ENCODE measurements at regions not wholly inside any gene's neighbourhood (a gene's known extent, or its start where the extent isn't known, plus 50 kb on each side); places are given as distances from the start of the nearest gene placed in this dataset.
A peak's percentile ranks its signal among the peaks of the same experiment; 100 is the strongest.
"Not testable (repeated sequence)": the region's sequence is repeated elsewhere in the genome, so short reads cannot be mapped to it uniquely, and the experiment has no call there.

DNA sequence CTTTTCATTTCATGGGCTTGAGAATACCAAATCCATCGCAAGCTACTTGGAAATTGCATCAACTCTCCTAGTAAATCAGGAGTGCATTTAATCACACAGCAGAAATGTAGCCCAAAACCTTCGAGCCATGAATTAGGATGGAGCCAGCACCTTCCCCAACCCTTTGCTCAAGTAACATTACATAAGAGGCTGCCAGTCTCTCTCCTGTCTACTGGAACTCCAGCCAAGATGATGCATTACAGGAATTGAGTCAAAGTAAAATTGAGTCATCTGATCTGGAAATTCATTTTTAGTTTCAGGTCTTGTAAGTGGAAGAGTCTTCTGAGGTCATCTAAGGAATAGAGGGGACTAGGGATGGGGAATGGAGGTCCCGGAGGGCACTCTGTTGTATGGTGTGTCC is 69.7 kb upstream of the FHIP2A start:
- Mint-ChIP-seq H3K9me3 (no peaks in the 10 kb centered on the region), H3K36me3 (ENCODE audit: low read depth) (no peaks in the 10 kb centered on the region), H3K27ac (no peak overlapping the region), H3K4me3 (no peak overlapping the region), H3K4me1 (no peaks in the 10 kb centered on the region), H3K27me3 (peaks cover 22% of the 10 kb centered on the region)
- DNase-seq (no peak), ATAC-seq (no peak)

DNA sequence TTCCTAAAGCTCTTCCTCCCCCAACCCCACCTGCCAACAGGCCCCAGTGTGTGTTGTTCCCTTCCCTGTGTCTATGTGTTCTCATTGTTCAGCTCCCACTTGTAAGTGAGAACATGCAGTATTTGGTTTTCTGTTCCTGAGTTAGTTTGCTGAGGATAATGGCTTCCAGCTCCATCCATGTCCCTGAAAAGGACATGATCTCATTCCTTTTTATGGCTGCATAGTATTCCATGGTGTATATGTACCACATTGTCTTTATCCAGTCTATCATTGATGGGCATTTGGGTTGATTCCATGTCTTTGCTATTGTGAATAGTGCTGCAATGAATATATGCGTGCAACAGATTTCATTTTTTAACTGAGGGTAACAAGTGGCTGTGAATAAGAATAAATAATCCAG is 69.0 kb upstream of the FHIP2A start:
- not testable (repeated sequence) for H3K27ac Mint-ChIP-seq; H3K4me1 Mint-ChIP-seq; H3K9me3 Mint-ChIP-seq; DNase-seq; H3K4me3 Mint-ChIP-seq; H3K36me3 Mint-ChIP-seq (ENCODE audit: low read depth); ATAC-seq
- peaks cover 19% of the 10 kb centered on the region for H3K27me3 Mint-ChIP-seq

DNA sequence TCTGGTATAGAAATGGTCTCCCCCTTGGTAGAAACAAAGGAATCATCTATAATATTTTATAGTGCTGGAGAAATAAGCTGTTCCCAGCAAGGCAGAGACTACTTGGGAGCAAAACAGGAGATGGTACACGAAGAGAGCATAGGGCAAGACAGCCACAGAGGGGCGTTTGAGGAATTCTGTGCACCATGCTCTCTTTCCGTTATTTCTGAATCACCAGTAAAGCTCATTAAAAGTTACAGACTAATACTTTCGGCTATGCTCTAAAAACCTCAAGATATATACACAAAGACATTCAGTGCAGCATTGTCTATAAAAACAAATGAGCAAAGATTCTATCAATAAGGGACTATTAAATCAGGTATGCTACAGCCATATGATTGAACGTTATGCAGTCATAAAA is 68.5 kb upstream of the FHIP2A start:
- peaks cover 19% of the 10 kb centered on the region for H3K27me3 Mint-ChIP-seq
- H3K36me3 Mint-ChIP-seq (ENCODE audit: low read depth), result no peaks in the 10 kb centered on the region
- no peaks in the 10 kb centered on the region for H3K4me1 Mint-ChIP-seq
- ATAC-seq (no peak), DNase-seq (no peak)
- no peak overlapping the region for H3K4me3 Mint-ChIP-seq
- no peaks in the 10 kb centered on the region for H3K9me3 Mint-ChIP-seq
- H3K27ac Mint-ChIP-seq, result no peak overlapping the region

DNA sequence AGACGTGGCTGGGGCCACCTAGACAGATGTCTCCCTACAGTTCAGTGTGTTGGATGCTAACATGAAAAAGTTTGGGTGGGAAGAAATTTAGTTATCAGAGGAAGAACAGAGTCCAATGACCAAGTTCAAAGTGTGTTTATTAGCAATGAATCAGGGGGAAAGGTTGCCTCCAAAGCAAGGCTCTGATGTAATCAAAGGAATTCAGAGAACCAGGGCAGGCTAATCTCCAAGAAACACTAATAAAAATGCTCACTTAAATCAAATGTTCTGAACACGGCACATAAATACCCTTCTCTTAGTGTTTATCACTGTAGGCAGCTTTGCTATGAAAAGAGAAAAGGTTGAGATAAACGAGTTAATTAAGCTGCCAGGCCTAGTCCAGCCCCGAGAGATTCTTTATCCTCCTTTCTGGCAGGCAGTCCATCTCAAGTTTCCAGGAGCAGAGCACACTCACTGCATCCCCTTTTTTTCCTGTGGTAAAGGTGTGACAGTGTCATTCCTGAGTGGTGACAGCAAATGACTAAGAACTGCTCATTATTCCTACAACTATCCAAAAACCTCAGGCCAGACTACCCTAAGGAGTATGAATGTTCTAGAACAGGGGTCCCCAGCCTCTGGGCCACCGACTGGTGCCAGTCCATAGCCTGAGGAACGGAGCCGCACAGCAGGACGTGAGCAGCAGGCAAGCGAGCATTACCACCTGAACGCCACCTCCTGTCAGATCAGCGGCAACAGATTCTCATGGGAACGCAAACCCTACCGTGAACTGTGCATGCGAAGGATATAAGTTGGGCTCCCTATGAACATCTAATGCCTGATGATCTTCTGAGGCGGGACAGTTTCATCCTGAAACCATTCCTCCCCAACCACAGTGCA is 66.9 kb upstream of the FHIP2A start:
- Mint-ChIP-seq H3K4me3 (no peak overlapping the region), H3K9me3 (no peaks in the 10 kb centered on the region), H3K27me3 (peaks cover 15% of the 10 kb centered on the region), H3K4me1 (no peaks in the 10 kb centered on the region), H3K27ac (no peak overlapping the region), H3K36me3 (ENCODE audit: low read depth) (no peaks in the 10 kb centered on the region)
- DNase-seq, result no peak
- no peak for ATAC-seq

DNA sequence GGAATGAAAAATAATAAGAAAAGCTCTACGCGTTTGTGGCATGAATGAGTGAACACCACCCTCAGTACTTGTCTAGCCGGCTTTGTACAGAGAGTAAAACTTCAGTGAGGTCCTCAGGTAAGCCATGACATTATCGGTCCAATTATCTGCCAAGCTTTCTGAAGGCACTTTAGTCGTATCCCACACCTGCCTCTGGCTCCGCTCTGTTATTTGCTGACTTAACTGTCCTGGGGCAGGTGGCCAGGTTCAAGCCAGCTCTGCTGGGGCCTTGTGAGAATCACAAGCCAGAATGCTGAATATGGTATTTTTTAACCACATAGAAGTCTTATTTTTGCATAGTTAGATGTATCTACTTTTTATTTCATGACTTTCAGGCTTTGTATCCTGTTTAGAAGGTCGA is 66.0 kb upstream of the FHIP2A start:
- no peaks in the 10 kb centered on the region for H3K36me3 Mint-ChIP-seq (ENCODE audit: low read depth)
- ATAC-seq (no peak), DNase-seq (no peak)
- H3K4me3 Mint-ChIP-seq, result no peak overlapping the region
- peaks cover 14% of the 10 kb centered on the region for H3K27me3 Mint-ChIP-seq
- no peak overlapping the region for H3K27ac Mint-ChIP-seq
- H3K9me3 Mint-ChIP-seq, result no peaks in the 10 kb centered on the region
- H3K4me1 Mint-ChIP-seq, result no peaks in the 10 kb centered on the region

DNA sequence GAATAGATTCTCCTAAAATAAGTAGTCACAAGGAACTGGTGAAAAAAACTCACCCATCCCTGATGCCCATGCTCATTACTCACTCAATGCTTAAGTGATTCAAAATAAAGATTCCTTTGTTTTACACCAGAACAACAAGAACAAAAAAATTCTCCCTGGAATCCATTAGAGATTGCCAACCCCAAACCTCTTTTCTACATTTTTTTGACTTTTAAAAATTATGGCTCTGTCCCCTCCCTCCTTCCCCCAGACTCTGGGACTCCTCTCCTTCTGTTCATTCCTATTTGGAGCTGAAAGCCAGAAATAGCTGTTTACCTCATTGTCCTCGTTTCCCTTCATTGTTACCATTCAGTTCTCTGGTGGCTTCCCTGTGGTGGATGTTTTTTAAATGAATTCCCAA is 63.2 kb upstream of the FHIP2A start:
- DNase-seq (no peak), ATAC-seq (no peak)
- Mint-ChIP-seq H3K27me3 (peaks cover 12% of the 10 kb centered on the region), H3K4me3 (no peak overlapping the region), H3K4me1 (no peaks in the 10 kb centered on the region), H3K27ac (no peak overlapping the region), H3K36me3 (ENCODE audit: low read depth) (no peaks in the 10 kb centered on the region), H3K9me3 (no peaks in the 10 kb centered on the region)

DNA sequence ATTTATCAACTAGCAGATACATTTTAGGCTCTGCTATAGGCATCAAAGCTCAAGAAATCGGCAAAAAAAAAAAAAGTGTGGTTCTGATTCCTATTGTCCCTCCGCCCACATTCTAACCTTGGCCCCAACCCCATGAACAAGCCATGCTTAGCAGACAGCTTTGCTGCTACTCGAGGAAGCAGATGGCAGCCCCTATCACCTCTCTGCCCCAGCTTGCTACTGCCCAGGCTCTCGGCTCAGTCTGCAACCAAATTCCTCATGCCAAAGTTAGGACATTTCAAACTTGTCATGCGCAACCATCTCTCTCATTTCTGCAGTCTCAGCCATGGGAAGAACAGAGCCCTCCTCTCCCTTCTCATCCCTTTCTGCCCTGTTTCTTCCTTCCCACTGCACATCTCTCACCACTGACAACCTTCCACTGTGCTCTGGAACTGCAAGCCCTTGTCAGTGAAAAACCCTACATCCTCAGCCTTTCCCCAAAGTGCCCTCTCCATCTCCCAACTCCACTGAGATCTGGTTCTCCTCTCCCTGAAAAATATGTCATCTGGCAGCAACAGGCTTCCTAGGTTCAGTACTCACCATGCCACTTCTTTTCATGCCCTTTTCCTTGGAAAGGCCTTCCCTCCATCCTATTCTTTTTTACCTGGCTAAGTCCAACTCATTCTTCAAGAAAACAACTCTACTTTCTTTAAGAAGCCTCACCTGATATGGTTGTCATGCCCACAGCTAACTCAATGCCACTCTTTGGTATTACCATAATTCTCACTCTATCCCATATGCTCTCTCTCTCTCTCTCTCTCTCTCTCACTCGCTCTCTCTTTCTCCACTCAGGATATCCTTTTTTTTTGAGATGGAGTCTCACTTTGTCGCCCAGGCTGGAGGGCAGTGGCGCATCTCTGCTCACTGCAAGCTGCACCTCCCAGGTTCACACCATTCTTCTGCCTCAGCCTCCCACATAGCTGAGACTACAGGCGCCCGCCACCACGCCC is 60.1 kb upstream of the FHIP2A start:
- no peak overlapping the region for H3K27ac Mint-ChIP-seq
- no peak overlapping the region for H3K4me3 Mint-ChIP-seq
- no peak for ATAC-seq
- no peaks in the 10 kb centered on the region for H3K4me1 Mint-ChIP-seq
- no peaks in the 10 kb centered on the region for H3K9me3 Mint-ChIP-seq
- H3K36me3 Mint-ChIP-seq (ENCODE audit: low read depth), result no peaks in the 10 kb centered on the region
- no peak for DNase-seq
- H3K27me3 Mint-ChIP-seq, result peaks cover 21% of the 10 kb centered on the region

DNA sequence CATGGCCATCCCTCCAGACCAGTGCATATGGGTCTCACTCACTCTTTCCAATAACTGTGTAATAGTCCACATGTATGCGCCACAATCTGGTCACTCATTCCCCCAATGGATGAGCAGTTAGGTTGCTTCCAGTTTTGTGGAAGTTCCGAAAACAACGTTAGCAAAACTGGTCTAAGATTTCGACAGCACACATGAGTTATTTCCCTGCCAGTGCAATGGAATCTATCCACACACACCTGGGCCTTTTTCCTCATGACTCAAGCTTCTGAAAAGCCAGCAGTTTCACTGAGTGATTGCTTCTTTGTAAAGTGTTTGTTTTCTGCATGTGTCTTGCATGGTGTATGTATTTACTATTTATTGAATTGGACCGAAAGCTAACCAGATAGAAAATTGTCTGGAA is 58.8 kb upstream of the FHIP2A start:
- H3K9me3 Mint-ChIP-seq, result no peaks in the 10 kb centered on the region
- H3K4me3 Mint-ChIP-seq, result no peak overlapping the region
- ATAC-seq (no peak), DNase-seq (no peak)
- H3K4me1 Mint-ChIP-seq, result peaks cover 2% of the 10 kb centered on the region
- no peak overlapping the region for H3K27ac Mint-ChIP-seq
- peaks cover 32% of the 10 kb centered on the region for H3K27me3 Mint-ChIP-seq
- no peaks in the 10 kb centered on the region for H3K36me3 Mint-ChIP-seq (ENCODE audit: low read depth)

DNA sequence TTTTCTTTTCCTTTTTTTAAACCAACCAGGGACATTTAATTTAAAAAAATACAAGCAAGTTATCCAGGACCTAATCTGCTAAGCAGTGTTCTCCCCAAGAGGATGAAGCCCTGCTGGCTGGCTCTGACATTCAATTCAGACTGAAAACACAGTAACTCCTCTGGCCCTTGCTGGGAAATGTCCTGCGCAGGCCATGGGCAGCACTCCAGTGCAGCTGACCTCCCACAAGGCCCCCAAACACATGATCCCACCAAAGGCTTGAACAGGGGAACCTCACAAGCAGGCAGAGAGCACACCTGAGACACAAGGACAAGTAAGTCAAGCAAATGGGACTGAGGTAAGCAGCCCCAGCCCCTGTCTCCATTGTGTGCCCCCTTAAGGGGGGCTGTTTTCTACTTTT is 56.9 kb upstream of the FHIP2A start:
- DNase-seq, result no peak
- Mint-ChIP-seq H3K9me3 (no peaks in the 10 kb centered on the region), H3K4me1 (peaks cover 4% of the 10 kb centered on the region), H3K36me3 (ENCODE audit: low read depth) (no peaks in the 10 kb centered on the region), H3K27me3 (peaks cover 43% of the 10 kb centered on the region), H3K4me3 (no peak overlapping the region), H3K27ac (no peak overlapping the region)
- ATAC-seq, result no peak

DNA sequence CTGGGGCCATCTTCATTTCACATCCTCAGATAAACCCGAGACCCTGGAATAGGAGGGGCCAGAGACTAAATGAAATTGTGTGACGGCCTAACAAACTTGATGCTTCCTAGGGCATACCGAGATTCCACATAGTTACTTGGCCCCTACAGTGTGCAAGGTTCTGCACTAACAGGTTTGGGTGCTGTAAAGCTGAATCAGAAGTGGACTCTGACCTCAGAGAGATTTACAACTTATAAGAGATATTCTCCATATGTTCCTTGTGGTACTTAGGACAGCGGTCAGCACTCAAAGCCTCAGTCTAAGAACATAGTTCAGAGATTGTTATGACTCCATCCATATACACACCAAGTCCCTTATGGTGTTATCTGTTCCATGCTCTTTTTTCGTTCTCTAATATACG is 55.1 kb upstream of the FHIP2A start:
- H3K4me3 Mint-ChIP-seq, result no peak overlapping the region
- peaks cover 4% of the 10 kb centered on the region for H3K4me1 Mint-ChIP-seq
- peaks cover 46% of the 10 kb centered on the region for H3K27me3 Mint-ChIP-seq
- DNase-seq (no peak), ATAC-seq (no peak)
- H3K36me3 Mint-ChIP-seq (ENCODE audit: low read depth), result no peaks in the 10 kb centered on the region
- no peak overlapping the region for H3K27ac Mint-ChIP-seq
- no peaks in the 10 kb centered on the region for H3K9me3 Mint-ChIP-seq

DNA sequence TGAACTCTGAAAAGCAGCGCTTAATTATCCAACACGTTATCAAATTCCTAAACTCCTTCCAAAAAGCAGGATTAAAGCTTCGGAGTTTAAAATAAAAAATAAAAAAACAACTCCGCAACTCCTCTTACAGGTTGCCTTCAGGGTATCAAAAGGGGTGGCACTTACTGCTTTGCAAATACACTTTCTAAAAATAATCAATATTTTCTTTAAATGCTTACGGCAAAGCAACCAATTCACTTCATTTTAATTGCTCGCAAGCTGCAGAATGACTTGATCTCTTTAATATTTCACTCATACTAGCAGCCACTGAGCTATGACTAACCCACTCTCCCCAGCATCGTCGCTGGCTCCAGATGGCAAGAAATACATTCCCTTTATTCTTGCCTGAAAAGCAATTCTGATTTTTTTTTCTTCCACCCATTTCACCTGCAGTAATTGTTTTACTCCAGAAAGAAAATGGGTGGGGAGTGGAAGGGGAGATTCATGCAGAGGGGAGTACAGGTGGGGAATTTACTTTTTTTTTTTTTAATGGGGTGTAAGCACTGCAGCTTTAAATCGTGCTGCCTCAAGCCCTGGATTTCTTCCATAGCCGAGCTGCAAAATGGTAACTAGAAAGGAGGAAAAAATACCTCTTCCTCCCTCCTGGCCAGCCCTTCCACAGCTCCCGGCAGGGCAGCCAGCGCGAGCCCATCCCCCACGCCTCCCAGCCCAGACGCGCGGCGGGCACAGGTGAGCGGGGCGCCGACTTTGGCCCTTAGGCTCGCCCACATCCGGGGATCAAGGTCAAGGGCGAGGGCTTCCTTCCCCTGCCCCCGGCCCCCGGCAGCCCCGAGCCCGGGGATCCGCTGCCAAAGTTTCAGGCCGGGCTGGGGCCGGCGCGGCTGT is 54.2 kb upstream of the FHIP2A start:
- Mint-ChIP-seq H3K27me3 (peaks cover 44% of the 10 kb centered on the region), H3K9me3 (no peaks in the 10 kb centered on the region), H3K36me3 (ENCODE audit: low read depth) (no peaks in the 10 kb centered on the region), H3K27ac (no peak overlapping the region), H3K4me3 (peak overlapping the region; percentile 70), H3K4me1 (peaks cover 4% of the 10 kb centered on the region)
- ATAC-seq, result no peak
- peak; percentile 15 for DNase-seq

DNA sequence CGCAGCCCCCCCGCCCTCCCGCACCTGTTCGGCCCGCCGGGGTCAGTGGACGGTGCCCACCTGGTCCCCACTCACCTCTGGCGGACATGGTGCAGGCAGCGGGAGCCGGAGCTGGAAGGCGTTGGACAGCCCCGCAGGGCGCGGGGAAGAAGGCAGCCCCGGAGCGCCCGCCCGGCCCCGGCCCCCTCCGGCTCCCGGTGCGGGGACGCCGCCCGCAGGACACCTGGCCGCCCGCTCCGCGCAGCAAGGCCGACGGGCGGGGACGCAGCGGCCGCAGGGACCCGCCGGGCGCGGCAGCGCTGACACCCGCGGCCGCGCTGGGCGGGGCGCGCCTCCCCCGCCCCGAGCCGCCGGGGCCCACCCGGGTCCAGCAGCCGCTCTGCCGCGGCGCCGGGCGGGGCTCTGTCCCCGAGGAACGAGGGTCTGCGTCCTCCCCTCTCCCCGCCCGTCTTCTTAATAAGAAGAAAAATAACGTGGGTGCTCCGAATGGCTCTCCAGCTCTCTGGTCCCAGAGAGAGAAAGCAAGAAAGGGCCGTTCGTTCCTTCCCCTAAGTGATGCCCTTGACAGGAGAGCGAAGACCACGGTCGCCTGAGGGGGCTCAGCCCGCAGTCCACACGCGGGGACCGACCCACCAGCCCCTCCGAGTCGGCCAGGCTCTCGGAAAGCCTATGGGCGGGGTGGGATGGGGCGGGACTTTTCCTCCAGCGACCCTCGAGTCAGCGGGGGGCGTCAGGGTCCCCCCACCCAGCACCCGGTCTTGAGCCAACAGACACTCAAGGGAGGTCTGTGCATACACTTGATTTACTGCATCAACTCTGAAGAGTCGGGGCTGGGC is 53.4 kb upstream of the FHIP2A start:
- H3K27ac Mint-ChIP-seq, result no peak overlapping the region
- no peak for DNase-seq

DNA sequence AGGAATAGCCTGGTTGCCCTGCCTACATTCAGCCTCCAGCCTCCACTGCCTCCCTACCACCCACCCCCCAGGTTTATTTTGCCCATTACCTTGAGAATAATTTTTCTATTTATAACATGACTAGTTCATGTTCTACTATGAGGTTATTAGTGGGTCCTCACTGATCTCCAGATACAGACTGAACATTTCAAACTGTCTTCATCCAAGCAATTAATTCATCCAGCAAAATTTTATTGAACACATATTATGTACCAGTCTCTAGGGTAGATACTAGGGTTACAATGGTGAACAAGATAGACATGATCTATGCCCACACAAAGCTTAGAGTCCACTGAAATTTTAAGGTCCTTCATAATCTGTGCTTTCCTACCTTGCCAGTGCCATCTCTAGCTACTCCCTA is 51.6 kb upstream of the FHIP2A start:
- no peak for DNase-seq
- H3K4me3 Mint-ChIP-seq, result no peak overlapping the region
- peaks cover 37% of the 10 kb centered on the region for H3K27me3 Mint-ChIP-seq
- no peaks in the 10 kb centered on the region for H3K9me3 Mint-ChIP-seq
- no peak overlapping the region for H3K27ac Mint-ChIP-seq
- peaks cover 4% of the 10 kb centered on the region for H3K4me1 Mint-ChIP-seq
- ATAC-seq, result no peak
- no peaks in the 10 kb centered on the region for H3K36me3 Mint-ChIP-seq (ENCODE audit: low read depth)

More for the DNA sequence above, 53.4 kb upstream of the FHIP2A start:
- peak; percentile 40 for ATAC-seq
- Mint-ChIP-seq H3K27me3 (peaks cover 40% of the 10 kb centered on the region), H3K9me3 (no peaks in the 10 kb centered on the region), H3K4me3 (peak overlapping the region; percentile 58), H3K4me1 (peaks cover 4% of the 10 kb centered on the region), H3K36me3 (ENCODE audit: low read depth) (no peaks in the 10 kb centered on the region)

All from activated naive CD8-positive, alpha-beta T cell treated with anti-CD3 and anti-CD28 coated beads, Interleukin-2, amount 50 U/mL, for 24 hours (primary cell).